SK-N-SH (cell line): ENCODE measurements at regions not wholly inside any gene's neighbourhood (a gene's known extent, or its start where the extent isn't known, plus 50 kb on each side); places are given as distances from the start of the nearest gene placed in this dataset.

Experiments
- CTCF ChIA-PET: fragments of 300-600, 350-600 bp; formaldehyde crosslinking; extraction: SDS; loops from one replicate; lab custom pipeline; 2021; lab: Yijun Ruan, JAX
- POLR2A ChIA-PET: fragments of 350-600 bp; sonication (Branson Sonifier 250); formaldehyde crosslinking; extraction: SDS; loops from one replicate; lab custom pipeline; 2020; ENCODE audit warnings: antibody characterized with exemption, inconsistent platforms; lab: Yijun Ruan, JAX
- DNase-seq: peaks from one replicate; pipeline ENCODE4 v3.0.0; 2012
- H2AFZ ChIP-seq: fragments of 200-600 bp; sonication (generic); 2 replicates; pipeline ENCODE4 v1.8.1; 2016; ENCODE audit warnings: antibody characterized with exemption, mild to moderate bottlenecking, low read depth
- H3F3A ChIP-seq: fragments of 200-600 bp; sonication (generic); replicated peaks from 2 replicates; pipeline ENCODE3; 2016; ENCODE audit warnings: antibody characterized with exemption, mild to moderate bottlenecking; ENCODE audit not compliant: insufficient read depth
- H3K27ac ChIP-seq, 2 experiments: fragments of 200-500 bp in 1 of 2; fragments of 200-600 bp in 1 of 2; sonication (Bioruptor generic) in 1 of 2; sonication (generic), shearing (Covaris generic) in 1 of 2; 2 replicates each; pipeline versions ENCODE4 v1.5.1 to v1.6.1; 2014 to 2016; ENCODE audit warnings: low read depth in 2 of 2, inconsistent platforms in 1 of 2, low read length in 1 of 2, mild to moderate bottlenecking in 1 of 2, mixed read lengths in 1 of 2
- H3K27me3 ChIP-seq: fragments of 200-600 bp; sonication (generic), shearing (Covaris generic); 2 replicates; pipeline ENCODE4 v1.6.1; 2016; ENCODE audit warnings: mixed run types; ENCODE audit not compliant: insufficient read depth
- H3K36me3 ChIP-seq, 2 experiments: fragments of 200-500 bp in 1 of 2; fragments of 200-600 bp in 1 of 2; sonication (Bioruptor generic) in 1 of 2; sonication (generic) in 1 of 2; replicated peaks in 1 of 2; 2 replicates each; pipeline versions ENCODE3 to v1.5.1; 2014 to 2016; ENCODE audit warnings: low read length in 1 of 2, mild to moderate bottlenecking in 1 of 2; ENCODE audit not compliant: insufficient read depth in 2 of 2, control insufficient read depth in 1 of 2
- H3K4me1 ChIP-seq, 2 experiments: fragments of 200-500 bp in 1 of 2; fragments of 200-600 bp in 1 of 2; sonication (Bioruptor generic) in 1 of 2; sonication (generic), shearing (Covaris generic) in 1 of 2; 2 replicates each; pipeline versions ENCODE4 v1.5.1 to v1.6.1; 2014 to 2016; ENCODE audit warnings: low read depth in 1 of 2, low read length in 1 of 2, mixed run types in 1 of 2; ENCODE audit not compliant: insufficient read depth in 2 of 2, control insufficient read depth in 1 of 2
- H3K4me2 ChIP-seq: fragments of 200-600 bp; sonication (generic), shearing (Covaris generic); 2 replicates; pipeline ENCODE4 v1.6.1; 2017; ENCODE audit warnings: mixed run types
- H3K4me3 ChIP-seq, 2 experiments: fragments of 200-500 bp in 1 of 2; fragments of 200-600 bp in 1 of 2; sonication (Bioruptor generic) in 1 of 2; sonication (generic), shearing (Covaris generic) in 1 of 2; 2 replicates each; pipeline versions ENCODE4 v1.5.1 to v1.8.1; 2014 to 2016; ENCODE audit warnings: low read depth in 2 of 2, inconsistent platforms in 1 of 2, low read length in 1 of 2, mild to moderate bottlenecking in 1 of 2, mixed read lengths in 1 of 2, moderate library complexity in 1 of 2
- H3K79me2 ChIP-seq: fragments of 200-600 bp; sonication (generic); 2 replicates; pipeline ENCODE4 v1.8.1; 2017; ENCODE audit warnings: mild to moderate bottlenecking; ENCODE audit not compliant: insufficient read depth
- H3K9ac ChIP-seq: fragments of 200-600 bp; sonication (generic); 2 replicates; pipeline ENCODE4 v1.6.1; 2017; ENCODE audit warnings: mixed run types
- H3K9me2 ChIP-seq: fragments of 200-600 bp; sonication (generic); 2 replicates; pipeline ENCODE4 v1.6.1; 2017; ENCODE audit warnings: mixed run types
- H3K9me3 ChIP-seq: fragments of 200-600 bp; sonication (generic); 2 replicates; pipeline ENCODE4 v1.6.1; 2017; ENCODE audit warnings: mixed run types, mild to moderate bottlenecking, moderate library complexity
- H4K20me1 ChIP-seq: fragments of 200-600 bp; sonication (generic); 2 replicates; pipeline ENCODE4 v1.6.1; 2017; ENCODE audit warnings: mild to moderate bottlenecking, mixed run types; ENCODE audit not compliant: insufficient read depth
- CHD2 ChIP-seq: fragments of 150-350 bp; IDR thresholded peaks from 2 replicates; pipeline ENCODE4 v1.6.1; 2018; ENCODE audit warnings: low read length; ENCODE audit not compliant: partially characterized antibody
- EP300 ChIP-seq, 2 experiments: IDR thresholded peaks; 2 replicates each; pipeline versions ENCODE4 v1.4.0 to v1.6.1; 2012; ENCODE audit warnings: borderline replicate concordance in 1 of 2, low read depth in 1 of 2, low read length in 1 of 2
- FOSL2 ChIP-seq: IDR thresholded peaks from 2 replicates; pipeline ENCODE4 v1.4.0; 2012; ENCODE audit warnings: low read depth, mild to moderate bottlenecking, moderate library complexity, borderline replicate concordance
- FOXM1 ChIP-seq: IDR thresholded peaks from 2 replicates; pipeline ENCODE4 v1.4.0; 2012; ENCODE audit warnings: low read depth, mild to moderate bottlenecking
- GATA2 ChIP-seq: sonication (generic); formaldehyde crosslinking; IDR thresholded peaks from 2 replicates; pipeline ENCODE4 v1.5.0; 2020; ENCODE audit warnings: mild to moderate bottlenecking, missing genetic modification reagents
- MEF2A ChIP-seq: IDR thresholded peaks from 2 replicates; pipeline ENCODE4 v1.4.0; 2012; ENCODE audit warnings: low read depth, borderline replicate concordance
- POLR2AphosphoS5 ChIP-seq: IDR thresholded peaks from 2 replicates; pipeline ENCODE4 v1.6.1; 2012; ENCODE audit warnings: low read depth, low read length
- RAD21 ChIP-seq: IDR thresholded peaks from 2 replicates; pipeline ENCODE4 v1.6.1; 2012; ENCODE audit warnings: mild to moderate bottlenecking, low read length
- RCOR1 ChIP-seq: fragments of 150-350 bp; IDR thresholded peaks from 2 replicates; pipeline ENCODE4 v1.6.1; 2017; ENCODE audit warnings: antibody characterized with exemption, low read length
- RFX5 ChIP-seq: IDR thresholded peaks from 2 replicates; pipeline ENCODE4 v1.6.1; 2012; ENCODE audit warnings: mild to moderate bottlenecking, improper control_type of control experiment, low read length
- RXRA ChIP-seq: IDR thresholded peaks from 2 replicates; pipeline ENCODE4 v1.4.0; 2012; ENCODE audit warnings: low read depth, mild to moderate bottlenecking, borderline replicate concordance
- SMC3 ChIP-seq: IDR thresholded peaks from 2 replicates; pipeline ENCODE4 v1.6.1; 2012; ENCODE audit warnings: low read depth, low read length, improper control_type of control experiment
- TCF12 ChIP-seq: IDR thresholded peaks from 2 replicates; pipeline ENCODE4 v1.4.0; 2012
- YY1 ChIP-seq: IDR thresholded peaks from 2 replicates; pipeline ENCODE4 v1.4.0; 2012; ENCODE audit warnings: low read depth, mild to moderate bottlenecking
- WGBS: methylation state at CpG from one replicate; pipeline ENCODE4 v1.1.6; 2017; ENCODE audit warnings: low lambda C conversion rate; 5-methylcytosine and 5-hydroxymethylcytosine counted together
- TF ChIP-seq, protein P1 (sequence below): fragments of 150-350 bp; IDR thresholded peaks from 2 replicates; pipeline ENCODE4 v1.6.1; 2016; ENCODE audit warnings: mild to moderate bottlenecking, low read depth, low read length
- TF ChIP-seq, protein P2 (sequence below): IDR thresholded peaks from 2 replicates; pipeline ENCODE4 v1.4.0; 2012; ENCODE audit warnings: low read depth, borderline replicate concordance
- TF ChIP-seq, protein P3 (sequence below): IDR thresholded peaks from 2 replicates; pipeline ENCODE4; 2012
- TF ChIP-seq, protein P4 (sequence below): IDR thresholded peaks from 2 replicates; pipeline ENCODE4 v1.4.0; 2012; ENCODE audit warnings: low read depth
- TF ChIP-seq, protein P5 (sequence below): fragments of 150-350 bp; IDR thresholded peaks from 2 replicates; pipeline ENCODE4 v1.6.1; 2017; ENCODE audit warnings: antibody characterized with exemption, low read length, low read depth, borderline replicate concordance

DNA sequence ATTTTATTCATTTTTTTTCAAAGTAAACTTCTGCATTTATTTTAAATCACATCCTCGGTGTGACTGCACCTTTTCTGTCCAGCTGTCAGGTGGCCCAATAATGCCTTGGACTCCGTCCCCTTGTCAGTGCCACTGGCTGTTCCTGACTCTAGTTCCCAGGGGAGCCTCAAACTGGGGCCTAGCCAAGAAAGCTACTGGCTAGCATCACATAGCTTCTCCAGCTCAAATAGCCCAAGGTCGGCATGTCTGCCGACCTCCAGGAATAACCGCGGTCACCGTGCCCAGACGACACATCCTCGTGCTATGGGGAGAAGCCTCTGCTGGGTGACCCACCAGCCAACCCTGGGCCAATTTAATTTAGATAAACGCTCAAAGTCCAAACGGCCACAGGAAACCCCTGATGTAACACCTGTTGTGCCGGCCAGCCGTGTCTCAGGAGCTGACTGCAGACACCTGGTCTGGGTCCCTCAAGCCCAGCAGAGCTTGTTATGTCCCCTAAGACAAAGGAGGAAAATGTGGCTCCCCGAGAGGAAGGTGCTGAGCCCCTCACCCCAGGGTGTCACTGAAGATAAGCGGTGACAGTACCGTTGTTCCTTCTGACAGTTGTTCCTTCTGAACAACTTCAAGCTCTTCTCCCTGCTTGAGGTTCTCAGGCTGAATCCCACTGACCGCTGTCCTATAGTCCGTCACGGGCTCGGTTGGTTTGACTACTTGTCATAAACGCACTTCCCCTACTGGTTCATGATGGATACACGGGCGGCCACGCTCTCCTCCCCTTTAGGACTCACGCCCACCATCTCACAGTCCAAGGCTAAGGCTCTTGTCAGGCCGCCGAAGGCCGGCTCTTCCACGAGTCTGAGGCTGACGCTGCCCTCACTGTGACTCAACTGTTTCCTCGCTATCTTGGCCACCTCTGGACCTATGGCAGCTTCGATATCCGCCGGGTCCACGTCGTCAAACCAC is 126.2 kb downstream of the KLF13 start (continued):
- TF ChIP-seq, protein P1, sequence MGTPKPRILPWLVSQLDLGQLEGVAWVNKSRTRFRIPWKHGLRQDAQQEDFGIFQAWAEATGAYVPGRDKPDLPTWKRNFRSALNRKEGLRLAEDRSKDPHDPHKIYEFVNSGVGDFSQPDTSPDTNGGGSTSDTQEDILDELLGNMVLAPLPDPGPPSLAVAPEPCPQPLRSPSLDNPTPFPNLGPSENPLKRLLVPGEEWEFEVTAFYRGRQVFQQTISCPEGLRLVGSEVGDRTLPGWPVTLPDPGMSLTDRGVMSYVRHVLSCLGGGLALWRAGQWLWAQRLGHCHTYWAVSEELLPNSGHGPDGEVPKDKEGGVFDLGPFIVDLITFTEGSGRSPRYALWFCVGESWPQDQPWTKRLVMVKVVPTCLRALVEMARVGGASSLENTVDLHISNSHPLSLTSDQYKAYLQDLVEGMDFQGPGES, result no peak
- TF ChIP-seq, protein P2, sequence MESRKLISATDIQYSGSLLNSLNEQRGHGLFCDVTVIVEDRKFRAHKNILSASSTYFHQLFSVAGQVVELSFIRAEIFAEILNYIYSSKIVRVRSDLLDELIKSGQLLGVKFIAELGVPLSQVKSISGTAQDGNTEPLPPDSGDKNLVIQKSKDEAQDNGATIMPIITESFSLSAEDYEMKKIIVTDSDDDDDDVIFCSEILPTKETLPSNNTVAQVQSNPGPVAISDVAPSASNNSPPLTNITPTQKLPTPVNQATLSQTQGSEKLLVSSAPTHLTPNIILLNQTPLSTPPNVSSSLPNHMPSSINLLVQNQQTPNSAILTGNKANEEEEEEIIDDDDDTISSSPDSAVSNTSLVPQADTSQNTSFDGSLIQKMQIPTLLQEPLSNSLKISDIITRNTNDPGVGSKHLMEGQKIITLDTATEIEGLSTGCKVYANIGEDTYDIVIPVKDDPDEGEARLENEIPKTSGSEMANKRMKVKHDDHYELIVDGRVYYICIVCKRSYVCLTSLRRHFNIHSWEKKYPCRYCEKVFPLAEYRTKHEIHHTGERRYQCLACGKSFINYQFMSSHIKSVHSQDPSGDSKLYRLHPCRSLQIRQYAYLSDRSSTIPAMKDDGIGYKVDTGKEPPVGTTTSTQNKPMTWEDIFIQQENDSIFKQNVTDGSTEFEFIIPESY, result no peak
- TF ChIP-seq RAD21 (no peak), SMC3 (no peak), FOSL2 (no peak), RFX5 (no peak), RXRA (no peak), EP300 (IDR thresholded peaks at IDR 0.05; ENCODE audit: borderline replicate concordance in 1 of 2, low read depth in 1 of 2, low read length in 1 of 2) (no peak), RCOR1 (no peak)
- TF ChIP-seq, protein P3, sequence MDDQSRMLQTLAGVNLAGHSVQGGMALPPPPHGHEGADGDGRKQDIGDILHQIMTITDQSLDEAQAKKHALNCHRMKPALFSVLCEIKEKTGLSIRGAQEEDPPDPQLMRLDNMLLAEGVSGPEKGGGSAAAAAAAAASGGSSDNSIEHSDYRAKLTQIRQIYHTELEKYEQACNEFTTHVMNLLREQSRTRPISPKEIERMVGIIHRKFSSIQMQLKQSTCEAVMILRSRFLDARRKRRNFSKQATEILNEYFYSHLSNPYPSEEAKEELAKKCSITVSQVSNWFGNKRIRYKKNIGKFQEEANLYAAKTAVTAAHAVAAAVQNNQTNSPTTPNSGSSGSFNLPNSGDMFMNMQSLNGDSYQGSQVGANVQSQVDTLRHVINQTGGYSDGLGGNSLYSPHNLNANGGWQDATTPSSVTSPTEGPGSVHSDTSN, result no peak
- TF ChIP-seq, all 33 proteins: peak for 0

DNA sequence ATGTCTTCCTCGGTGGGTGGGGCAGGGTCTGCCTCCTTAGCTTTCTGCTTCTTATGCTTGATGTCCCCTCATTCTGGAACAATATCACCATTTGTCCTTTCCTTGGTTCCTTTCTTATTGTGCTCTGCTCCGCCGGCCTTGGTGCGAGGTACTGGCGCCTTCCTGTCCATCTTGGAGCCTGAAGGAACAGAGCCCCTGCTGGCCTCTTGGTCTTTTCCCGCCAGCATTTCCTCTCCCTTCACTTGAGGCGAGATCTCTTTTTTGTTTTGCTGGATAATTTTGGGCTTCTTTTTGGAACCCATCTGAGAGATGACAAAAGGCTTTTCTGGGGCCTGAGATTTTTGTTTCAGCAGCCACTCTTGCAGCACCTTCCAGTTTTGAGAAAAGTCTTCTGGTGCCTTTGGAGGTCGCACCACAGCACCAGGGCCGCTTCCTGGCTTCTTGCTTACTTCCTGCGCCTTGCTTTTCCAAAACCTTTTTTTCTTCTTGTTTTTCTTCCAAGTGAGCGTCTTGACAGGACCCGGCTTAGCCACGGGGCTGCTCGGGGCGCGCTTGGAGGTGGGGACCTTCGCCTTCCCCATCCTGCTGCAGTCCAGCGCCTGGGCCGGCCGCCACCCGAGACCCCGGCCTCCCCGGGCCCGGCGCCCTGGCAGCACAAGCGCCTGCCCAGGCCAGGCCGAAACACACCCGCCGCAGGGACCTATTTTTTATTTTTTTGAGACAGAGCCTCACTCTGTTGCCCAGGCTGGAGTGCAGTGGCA is 127.1 kb downstream of the KLF13 start:
- no peaks in the 10 kb centered on the region for H3K4me1 ChIP-seq
- no peaks in the 10 kb centered on the region for H4K20me1 ChIP-seq
- H3K4me3 ChIP-seq, result no peak overlapping the region
- no peak for DNase-seq
- no peak overlapping the region for H3K27ac ChIP-seq
- POLR2A ChIA-PET, result no interaction called here
- no peaks in the 10 kb centered on the region for H3K79me2 ChIP-seq
- H3K27me3 ChIP-seq, result no peaks in the 10 kb centered on the region
- 80% methylated on average over 29 of the region's 29 CpGs for WGBS
- no peaks in the 10 kb centered on the region for H3K36me3 ChIP-seq
- H3K4me2 ChIP-seq, result no peak overlapping the region
- no peaks in the 10 kb centered on the region for H3K9me2 ChIP-seq
- CTCF ChIA-PET, result interaction anchor here (1.4 kb wide), 1 partner anchor 36 kb away, joined by 3 read pairs; no protein-coding TSS in a partner anchor
- H3K9me3 ChIP-seq, result no peaks in the 10 kb centered on the region
- H3K9ac ChIP-seq, result no peak overlapping the region
- H3F3A ChIP-seq, result no peaks in the 10 kb centered on the region
- no peak overlapping the region for H2AFZ ChIP-seq
- no peak for TF ChIP-seq MEF2A
- TF ChIP-seq POLR2AphosphoS5, result no peak
- TF ChIP-seq, protein P4, sequence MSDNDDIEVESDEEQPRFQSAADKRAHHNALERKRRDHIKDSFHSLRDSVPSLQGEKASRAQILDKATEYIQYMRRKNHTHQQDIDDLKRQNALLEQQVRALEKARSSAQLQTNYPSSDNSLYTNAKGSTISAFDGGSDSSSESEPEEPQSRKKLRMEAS, result no peak
- TF ChIP-seq TCF12, result no peak
- TF ChIP-seq RCOR1, result no peak
- no peak for TF ChIP-seq RFX5
- TF ChIP-seq, protein P3, result no peak
- TF ChIP-seq YY1, result no peak
- no peak for TF ChIP-seq SMC3
- no peak for TF ChIP-seq CHD2
- TF ChIP-seq, protein P5, sequence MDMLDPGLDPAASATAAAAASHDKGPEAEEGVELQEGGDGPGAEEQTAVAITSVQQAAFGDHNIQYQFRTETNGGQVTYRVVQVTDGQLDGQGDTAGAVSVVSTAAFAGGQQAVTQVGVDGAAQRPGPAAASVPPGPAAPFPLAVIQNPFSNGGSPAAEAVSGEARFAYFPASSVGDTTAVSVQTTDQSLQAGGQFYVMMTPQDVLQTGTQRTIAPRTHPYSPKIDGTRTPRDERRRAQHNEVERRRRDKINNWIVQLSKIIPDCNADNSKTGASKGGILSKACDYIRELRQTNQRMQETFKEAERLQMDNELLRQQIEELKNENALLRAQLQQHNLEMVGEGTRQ, result no peak
- TF ChIP-seq, protein P2, result no peak
- no peak for TF ChIP-seq FOXM1
- TF ChIP-seq FOSL2, result no peak
- TF ChIP-seq GATA2 (CRISPR knock-in tag), result no peak
